ENCODE measurements at regions not wholly inside any gene's neighbourhood (a gene's known extent, or its start where the extent isn't known, plus 50 kb on each side); places are given as distances from the start of the nearest gene placed in this dataset.

GRCh38 chr6:113363048-113363798 lies 493.9 kb upstream of the MARCKS start:
- intact Hi-C loops (cut with micrococcal nuclease): no loop called here
- ATAC-seq (ENCODE audit: low read depth): no peak
- H3K4me3 Mint-ChIP-seq: no peak overlapping the region
- TF ChIP-seq, protein P1, sequence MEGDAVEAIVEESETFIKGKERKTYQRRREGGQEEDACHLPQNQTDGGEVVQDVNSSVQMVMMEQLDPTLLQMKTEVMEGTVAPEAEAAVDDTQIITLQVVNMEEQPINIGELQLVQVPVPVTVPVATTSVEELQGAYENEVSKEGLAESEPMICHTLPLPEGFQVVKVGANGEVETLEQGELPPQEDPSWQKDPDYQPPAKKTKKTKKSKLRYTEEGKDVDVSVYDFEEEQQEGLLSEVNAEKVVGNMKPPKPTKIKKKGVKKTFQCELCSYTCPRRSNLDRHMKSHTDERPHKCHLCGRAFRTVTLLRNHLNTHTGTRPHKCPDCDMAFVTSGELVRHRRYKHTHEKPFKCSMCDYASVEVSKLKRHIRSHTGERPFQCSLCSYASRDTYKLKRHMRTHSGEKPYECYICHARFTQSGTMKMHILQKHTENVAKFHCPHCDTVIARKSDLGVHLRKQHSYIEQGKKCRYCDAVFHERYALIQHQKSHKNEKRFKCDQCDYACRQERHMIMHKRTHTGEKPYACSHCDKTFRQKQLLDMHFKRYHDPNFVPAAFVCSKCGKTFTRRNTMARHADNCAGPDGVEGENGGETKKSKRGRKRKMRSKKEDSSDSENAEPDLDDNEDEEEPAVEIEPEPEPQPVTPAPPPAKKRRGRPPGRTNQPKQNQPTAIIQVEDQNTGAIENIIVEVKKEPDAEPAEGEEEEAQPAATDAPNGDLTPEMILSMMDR (IDR thresholded peaks at IDR 0.05): no peak
- no peak overlapping the region for H3K27ac Mint-ChIP-seq
- peaks cover 3% of the 10 kb centered on the region for H3K27me3 Mint-ChIP-seq
- H3K9me3 Mint-ChIP-seq: no peaks in the 10 kb centered on the region
- no peaks in the 10 kb centered on the region for H3K36me3 Mint-ChIP-seq (ENCODE audit: low read depth)
- no peak for DNase-seq
- ChIA-PET POLR2A (no interaction called here), CTCF (no interaction called here)
- no peaks in the 10 kb centered on the region for H3K4me1 Mint-ChIP-seq

DNA sequence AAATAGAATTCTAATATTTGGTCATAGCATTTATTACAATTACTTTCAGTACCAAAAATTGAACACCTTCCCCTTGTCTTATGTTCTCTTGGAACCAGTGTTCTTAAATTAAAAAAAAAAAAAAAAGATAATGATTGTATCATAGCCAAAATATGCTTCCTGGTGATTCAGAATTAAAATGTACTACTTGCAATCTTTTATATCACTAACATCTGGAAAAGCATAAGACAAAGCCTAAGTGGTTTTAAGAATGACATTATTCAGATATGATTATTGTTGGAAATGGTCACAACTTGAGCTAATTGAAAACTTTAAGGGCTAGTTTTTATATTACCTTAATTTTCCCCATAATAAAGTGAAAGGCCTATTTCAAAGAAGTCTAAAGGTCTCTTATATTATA lies 493.3 kb upstream of the MARCKS start:
- TF ChIP-seq, protein P1 (IDR thresholded peaks at IDR 0.05): no peak
- Mint-ChIP-seq H3K9me3 (no peaks in the 10 kb centered on the region), H3K4me3 (no peak overlapping the region), H3K4me1 (no peaks in the 10 kb centered on the region), H3K27me3 (peaks cover 3% of the 10 kb centered on the region), H3K27ac (no peak overlapping the region), H3K36me3 (ENCODE audit: low read depth) (no peaks in the 10 kb centered on the region)
- POLR2A ChIA-PET: no interaction called here
- DNase-seq (no peak), ATAC-seq (ENCODE audit: low read depth) (no peak)
- CTCF ChIA-PET: no interaction called here
- intact Hi-C loops (cut with micrococcal nuclease): no loop called here

- Mint-ChIP-seq H3K9me3 (no peaks in the 10 kb centered on the region), H3K4me1 (no peaks in the 10 kb centered on the region), H3K36me3 (ENCODE audit: low read depth) (no peaks in the 10 kb centered on the region), H3K4me3 (no peak overlapping the region), H3K27me3 (peaks cover 3% of the 10 kb centered on the region), H3K27ac (no peak overlapping the region)
- ChIA-PET CTCF (no interaction called here), POLR2A (no interaction called here)
- intact Hi-C loops (cut with micrococcal nuclease): no loop called here
- TF ChIP-seq, protein P1 (IDR thresholded peaks at IDR 0.05): no peak
- ATAC-seq (ENCODE audit: low read depth) (no peak), DNase-seq (no peak)
Observed at GRCh38 chr6:113364766-113365165, 492.4 kb upstream of the MARCKS start.

- Mint-ChIP-seq H3K27ac (no peak overlapping the region), H3K9me3 (no peaks in the 10 kb centered on the region), H3K36me3 (ENCODE audit: low read depth) (no peaks in the 10 kb centered on the region), H3K27me3 (peaks cover 3% of the 10 kb centered on the region), H3K4me3 (no peak overlapping the region), H3K4me1 (no peaks in the 10 kb centered on the region)
- ATAC-seq (ENCODE audit: low read depth): no peak
- ChIA-PET POLR2A (no interaction called here), CTCF (no interaction called here)
- TF ChIP-seq, protein P1 (IDR thresholded peaks at IDR 0.05): no peak
- intact Hi-C loops (cut with micrococcal nuclease): no loop called here
- DNase-seq: no peak
Observed at GRCh38 chr6:113365191-113365590, 492.0 kb upstream of the MARCKS start.

GRCh38 chr6:113366505-113366904 lies 490.6 kb upstream of the MARCKS start:
- Mint-ChIP-seq H3K36me3 (ENCODE audit: low read depth) (no peaks in the 10 kb centered on the region), H3K27me3 (peaks cover 3% of the 10 kb centered on the region), H3K27ac (no peak overlapping the region), H3K9me3 (no peaks in the 10 kb centered on the region), H3K4me3 (no peak overlapping the region), H3K4me1 (no peaks in the 10 kb centered on the region)
- ATAC-seq (ENCODE audit: low read depth): no peak
- TF ChIP-seq, protein P1 (IDR thresholded peaks at IDR 0.05): no peak
- POLR2A ChIA-PET: no interaction called here
- intact Hi-C loops (cut with micrococcal nuclease): no loop called here
- CTCF ChIA-PET: no interaction called here
- no peak for DNase-seq
